MCF 10A (cell line): ENCODE measurements at regions not wholly inside any gene's neighbourhood (a gene's known extent, or its start where the extent isn't known, plus 50 kb on each side); places are given as distances from the start of the nearest gene placed in this dataset.

ENCODE experiments used
- BruUV-seq: library from RNA; stranded (reverse); fragments of 400-500 nt; replicated peaks from 2 replicates; lab custom pipeline; 2021; lab: Mats Ljungman, UMichigan
- CTCF ChIA-PET: fragments of 300-600 bp; sonication (Branson Sonifier 250); formaldehyde crosslinking; extraction: SDS; loops from one replicate; lab custom pipeline; 2021; ENCODE audit warnings: antibody characterized with exemption, inconsistent platforms; lab: Yijun Ruan, JAX
- POLR2A ChIA-PET: fragments of 300-600, 350-650 bp; sonication (Branson Sonifier 250); formaldehyde crosslinking; extraction: SDS; loops from one replicate; lab custom pipeline; 2020; ENCODE audit warnings: antibody characterized with exemption, inconsistent platforms; lab: Yijun Ruan, JAX
- DNase-seq: peaks from one replicate; pipeline ENCODE4 v3.0.0-alpha.2; 2018; ENCODE audit not compliant: unreplicated experiment
- H3K27ac Mint-ChIP-seq: one replicate; pipeline ENCODE4 v1.8.0; 2022; ENCODE audit warnings: mild to moderate bottlenecking, low read depth, mixed read lengths; ENCODE audit not compliant: unreplicated experiment
- H3K27me3 Mint-ChIP-seq: one replicate; pipeline ENCODE4 v1.8.0; 2022; ENCODE audit warnings: mixed read lengths; ENCODE audit not compliant: insufficient read depth, unreplicated experiment
- H3K36me3 Mint-ChIP-seq: one replicate; pipeline ENCODE4 v1.8.0; 2022; ENCODE audit warnings: mild to moderate bottlenecking, moderate library complexity, mixed read lengths; ENCODE audit not compliant: insufficient read depth, unreplicated experiment
- H3K4me1 Mint-ChIP-seq: one replicate; pipeline ENCODE4 v1.8.0; 2022; ENCODE audit warnings: mixed read lengths; ENCODE audit not compliant: insufficient read depth, unreplicated experiment
- H3K4me3 Mint-ChIP-seq: one replicate; pipeline ENCODE4 v1.8.0; 2022; ENCODE audit warnings: mild to moderate bottlenecking, moderate library complexity, mixed read lengths; ENCODE audit not compliant: unreplicated experiment
- H3K9me3 Mint-ChIP-seq: one replicate; pipeline ENCODE4 v1.8.0; 2022; ENCODE audit warnings: mixed read lengths; ENCODE audit not compliant: unreplicated experiment
- intact Hi-C: fragments of 100-400 bp; cut with micrococcal nuclease; formaldehyde crosslinking; loops from 2 replicates; pipeline ENCODE4 v1.14.1; 2022
- TF ChIP-seq, protein P1 (sequence below): fragments of 200-600 bp; IDR thresholded peaks from one replicate; pipeline ENCODE4 v1.8.0; 2022; ENCODE audit warnings: antibody characterized with exemption, mild to moderate bottlenecking; ENCODE audit not compliant: unreplicated experiment

GRCh38 chr10:105761576-105762260 lies 1120.6 kb downstream of the SORCS3 start:
- Mint-ChIP-seq H3K27ac (no peak overlapping the region), H3K4me3 (no peak overlapping the region), H3K4me1 (no peaks in the 10 kb centered on the region), H3K9me3 (no peaks in the 10 kb centered on the region), H3K27me3 (peaks cover 37% of the 10 kb centered on the region), H3K36me3 (peaks cover 7% of the 10 kb centered on the region)
- intact Hi-C loops = no loop called here
- ChIA-PET CTCF (interaction anchor here (0.7 kb wide), 1 partner anchor 32 kb away, joined by 4 read pairs; no protein-coding TSS in a partner anchor), POLR2A (no interaction called here)
- no TSS peak for BruUV-seq
- TF ChIP-seq, protein P1, sequence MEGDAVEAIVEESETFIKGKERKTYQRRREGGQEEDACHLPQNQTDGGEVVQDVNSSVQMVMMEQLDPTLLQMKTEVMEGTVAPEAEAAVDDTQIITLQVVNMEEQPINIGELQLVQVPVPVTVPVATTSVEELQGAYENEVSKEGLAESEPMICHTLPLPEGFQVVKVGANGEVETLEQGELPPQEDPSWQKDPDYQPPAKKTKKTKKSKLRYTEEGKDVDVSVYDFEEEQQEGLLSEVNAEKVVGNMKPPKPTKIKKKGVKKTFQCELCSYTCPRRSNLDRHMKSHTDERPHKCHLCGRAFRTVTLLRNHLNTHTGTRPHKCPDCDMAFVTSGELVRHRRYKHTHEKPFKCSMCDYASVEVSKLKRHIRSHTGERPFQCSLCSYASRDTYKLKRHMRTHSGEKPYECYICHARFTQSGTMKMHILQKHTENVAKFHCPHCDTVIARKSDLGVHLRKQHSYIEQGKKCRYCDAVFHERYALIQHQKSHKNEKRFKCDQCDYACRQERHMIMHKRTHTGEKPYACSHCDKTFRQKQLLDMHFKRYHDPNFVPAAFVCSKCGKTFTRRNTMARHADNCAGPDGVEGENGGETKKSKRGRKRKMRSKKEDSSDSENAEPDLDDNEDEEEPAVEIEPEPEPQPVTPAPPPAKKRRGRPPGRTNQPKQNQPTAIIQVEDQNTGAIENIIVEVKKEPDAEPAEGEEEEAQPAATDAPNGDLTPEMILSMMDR = no peak
- DNase-seq = no peak

GRCh38 chr10:105759669-105760068 lies 1118.6 kb downstream of the SORCS3 start:
- CTCF ChIA-PET = interaction anchor here (0.6 kb wide), 1 partner anchor 991 kb away, joined by 3 read pairs; no protein-coding TSS in a partner anchor
- TF ChIP-seq, protein P1 = no peak
- peaks cover 18% of the 10 kb centered on the region for H3K27me3 Mint-ChIP-seq
- intact Hi-C loops = no loop called here
- no peak for DNase-seq
- POLR2A ChIA-PET = no interaction called here
- peaks cover 1% of the 10 kb centered on the region for H3K36me3 Mint-ChIP-seq
- no TSS peak for BruUV-seq
- no peaks in the 10 kb centered on the region for H3K9me3 Mint-ChIP-seq
- H3K4me3 Mint-ChIP-seq = no peak overlapping the region
- no peaks in the 10 kb centered on the region for H3K4me1 Mint-ChIP-seq
- H3K27ac Mint-ChIP-seq = no peak overlapping the region

- Mint-ChIP-seq H3K27me3 (peaks cover 5% of the 10 kb centered on the region), H3K36me3 (no peaks in the 10 kb centered on the region), H3K4me3 (no peak overlapping the region), H3K4me1 (no peaks in the 10 kb centered on the region), H3K9me3 (no peaks in the 10 kb centered on the region), H3K27ac (no peak overlapping the region)
- intact Hi-C loops = no loop called here
- POLR2A ChIA-PET = interaction anchor here (0.7 kb wide), 1 partner anchor 268 kb away, joined by 3 read pairs; no protein-coding TSS in a partner anchor
- CTCF ChIA-PET = interaction anchor here (0.6 kb wide), 1 partner anchor 426 kb away, joined by 3 read pairs; no protein-coding TSS in a partner anchor
- no peak for DNase-seq
- no TSS peak for BruUV-seq
- TF ChIP-seq, protein P1 = no peak
Observed at GRCh38 chr10:105758209-105758998, 1117.3 kb downstream of the SORCS3 start.

- intact Hi-C loops = no loop called here
- H3K4me3 Mint-ChIP-seq = no peak overlapping the region
- DNase-seq = no peak
- H3K27me3 Mint-ChIP-seq = no peaks in the 10 kb centered on the region
- POLR2A ChIA-PET = no interaction called here
- H3K36me3 Mint-ChIP-seq = no peaks in the 10 kb centered on the region
- no TSS peak for BruUV-seq
- no peaks in the 10 kb centered on the region for H3K9me3 Mint-ChIP-seq
- CTCF ChIA-PET = no interaction called here
- no peaks in the 10 kb centered on the region for H3K4me1 Mint-ChIP-seq
- TF ChIP-seq, protein P1 = no peak
- H3K27ac Mint-ChIP-seq = no peak overlapping the region
Observed at GRCh38 chr10:105757302-105757701, 1116.2 kb downstream of the SORCS3 start.
